ENCODE measurements at regions not wholly inside any gene's neighbourhood (a gene's known extent, or its start where the extent isn't known, plus 50 kb on each side); places are given as distances from the start of the nearest gene placed in this dataset.

- ChIA-PET POLR2A (no interaction called here), CTCF (no interaction called here)
- intact Hi-C loops (cut with micrococcal nuclease; ENCODE audit: unreplicated experiment): no loop called here
- H3K9me3 ChIP-seq (ENCODE audit: control insufficient read depth, insufficient read depth, low read depth, low read length): no peaks in the 10 kb centered on the region
- H3K4me3 ChIP-seq (ENCODE audit: low read depth in 2 of 2, low read length in 2 of 2): no peak overlapping the region
- ATAC-seq: no peak
- in situ Hi-C loops (cut with HindIII; ENCODE audit: low pct_unique_long_range_greater_than_20kb, low sequenced_read_pairs): no loop called here
- DNase-seq (ENCODE audit: low read depth, low spot score): no peak
- H3K36me3 ChIP-seq (ENCODE audit: control insufficient read depth, insufficient read depth, low read length): no peaks in the 10 kb centered on the region
- TF ChIP-seq POLR2AphosphoS5 (IDR thresholded peaks at IDR 0.05; ENCODE audit: low read depth, low read length) (no peak), TCF7L2 (IDR thresholded peaks at IDR 0.05; ENCODE audit: low read depth, low read length) (no peak), REST (IDR thresholded peaks at IDR 0.05; ENCODE audit: insufficient read depth in 1 of 2, low read depth in 2 of 2, low read length in 1 of 2) (no peak), CTCF (IDR thresholded peaks at IDR 0.05) (no peak), SIN3A (IDR thresholded peaks at IDR 0.05; ENCODE audit: borderline replicate concordance, insufficient read depth, low read depth, low read length) (no peak)
- H3K27me3 ChIP-seq (ENCODE audit: control insufficient read depth, insufficient read depth, low read length): no peaks in the 10 kb centered on the region
- H3K27ac ChIP-seq (ENCODE audit: low read length): no peak overlapping the region
- BruUV-seq (replicated peaks): no TSS peak
- no peaks in the 10 kb centered on the region for H3K4me1 ChIP-seq (ENCODE audit: control insufficient read depth, insufficient read depth, low read length)
These were observed 1075.3 kb downstream of the XPNPEP1 start for GRCh38 chr10:108848046-108848445.

- TF ChIP-seq SIN3A (IDR thresholded peaks at IDR 0.05; ENCODE audit: borderline replicate concordance, insufficient read depth, low read depth, low read length): no peak
- no peak for TF ChIP-seq TCF7L2 (IDR thresholded peaks at IDR 0.05; ENCODE audit: low read depth, low read length)
- no peak for TF ChIP-seq CTCF (IDR thresholded peaks at IDR 0.05)
- TF ChIP-seq POLR2AphosphoS5 (IDR thresholded peaks at IDR 0.05; ENCODE audit: low read depth, low read length): no peak
- no peak for TF ChIP-seq REST (IDR thresholded peaks at IDR 0.05; ENCODE audit: insufficient read depth in 1 of 2, low read depth in 2 of 2, low read length in 1 of 2)
- no peak for DNase-seq (ENCODE audit: low read depth, low spot score)
- Histone ChIP-seq H3K4me3 (ENCODE audit: low read depth in 2 of 2, low read length in 2 of 2) (no peak overlapping the region), H3K9me3 (ENCODE audit: control insufficient read depth, insufficient read depth, low read depth, low read length) (no peaks in the 10 kb centered on the region), H3K36me3 (ENCODE audit: control insufficient read depth, insufficient read depth, low read length) (no peaks in the 10 kb centered on the region), H3K4me1 (ENCODE audit: control insufficient read depth, insufficient read depth, low read length) (no peaks in the 10 kb centered on the region), H3K27ac (ENCODE audit: low read length) (no peak overlapping the region), H3K27me3 (ENCODE audit: control insufficient read depth, insufficient read depth, low read length) (no peaks in the 10 kb centered on the region)
- no TSS peak for BruUV-seq (replicated peaks)
- in situ Hi-C loops (cut with HindIII; ENCODE audit: low pct_unique_long_range_greater_than_20kb, low sequenced_read_pairs): no loop called here
- POLR2A ChIA-PET: no interaction called here
- CTCF ChIA-PET: no interaction called here
- ATAC-seq: no peak
- intact Hi-C loops (cut with micrococcal nuclease; ENCODE audit: unreplicated experiment): no loop called here
These were observed 1082.4 kb downstream of the XPNPEP1 start for GRCh38 chr10:108840944-108841343.

Measured in Panc1 (cell line).